ENCODE measurements at regions not wholly inside any gene's neighbourhood (a gene's known extent, or its start where the extent isn't known, plus 50 kb on each side); places are given as distances from the start of the nearest gene placed in this dataset.

DNA sequence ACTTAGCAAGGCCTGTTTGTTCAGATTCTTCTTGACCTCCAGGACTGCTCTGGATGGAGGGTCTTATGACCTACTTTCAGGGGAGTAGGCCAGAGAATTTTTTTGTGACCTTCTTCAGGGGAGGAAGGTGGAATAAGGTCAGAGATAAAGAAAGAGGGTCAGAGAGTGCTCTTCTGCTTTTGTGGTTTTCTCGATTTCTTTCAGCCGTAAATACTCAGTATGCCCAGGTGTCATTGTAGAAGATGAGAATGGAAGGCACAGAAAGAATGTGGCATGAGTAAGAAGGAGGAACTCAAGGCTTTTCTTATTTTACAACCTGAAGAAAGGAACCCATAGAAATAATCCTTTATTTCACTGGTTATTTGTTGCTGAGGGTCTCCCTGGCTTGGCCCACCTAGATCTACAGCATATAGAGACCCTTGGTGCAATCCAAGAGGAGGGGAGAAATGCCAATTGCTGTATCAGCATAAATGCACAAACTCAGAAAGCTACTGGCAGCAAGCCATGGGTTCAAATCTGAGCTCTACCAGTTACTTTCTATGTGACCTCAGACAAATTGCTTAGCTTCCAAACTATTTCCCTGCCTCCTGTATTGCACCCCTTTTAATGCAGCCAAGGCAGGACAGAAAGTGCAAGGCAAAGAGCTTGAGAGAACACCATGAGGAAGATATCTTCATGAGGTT, 68.0 kb downstream of the OLIG3 start:
- no peak for TF ChIP-seq CSDC2 (CRISPR knock-in tag; IDR thresholded peaks at IDR 0.05)
- no peak for TF ChIP-seq TCF4 (CRISPR knock-in tag; IDR thresholded peaks at IDR 0.05; ENCODE audit: borderline replicate concordance)
- TF ChIP-seq PATZ1 (CRISPR knock-in tag; IDR thresholded peaks at IDR 0.05; ENCODE audit: borderline replicate concordance): no peak
- no peak for TF ChIP-seq RARB (CRISPR knock-in tag; IDR thresholded peaks at IDR 0.05)
- TF ChIP-seq CREB5 (CRISPR knock-in tag; IDR thresholded peaks at IDR 0.05; ENCODE audit: low read depth): no peak
- no peak for TF ChIP-seq ZFP3 (CRISPR knock-in tag; IDR thresholded peaks at IDR 0.05)
- no peak for TF ChIP-seq ZC3H10 (CRISPR knock-in tag; IDR thresholded peaks at IDR 0.05)
- TF ChIP-seq, protein P1, sequence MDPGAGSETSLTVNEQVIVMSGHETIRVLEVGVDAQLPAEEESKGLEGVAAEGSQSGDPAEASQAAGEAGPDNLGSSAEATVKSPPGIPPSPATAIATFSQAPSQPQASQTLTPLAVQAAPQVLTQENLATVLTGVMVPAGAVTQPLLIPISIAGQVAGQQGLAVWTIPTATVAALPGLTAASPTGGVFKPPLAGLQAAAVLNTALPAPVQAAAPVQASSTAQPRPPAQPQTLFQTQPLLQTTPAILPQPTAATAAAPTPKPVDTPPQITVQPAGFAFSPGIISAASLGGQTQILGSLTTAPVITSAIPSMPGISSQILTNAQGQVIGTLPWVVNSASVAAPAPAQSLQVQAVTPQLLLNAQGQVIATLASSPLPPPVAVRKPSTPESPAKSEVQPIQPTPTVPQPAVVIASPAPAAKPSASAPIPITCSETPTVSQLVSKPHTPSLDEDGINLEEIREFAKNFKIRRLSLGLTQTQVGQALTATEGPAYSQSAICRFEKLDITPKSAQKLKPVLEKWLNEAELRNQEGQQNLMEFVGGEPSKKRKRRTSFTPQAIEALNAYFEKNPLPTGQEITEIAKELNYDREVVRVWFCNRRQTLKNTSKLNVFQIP (CRISPR knock-in tag; IDR thresholded peaks at IDR 0.05; ENCODE audit: borderline replicate concordance, low read depth): no peak
- TF ChIP-seq ARNTL (CRISPR knock-in tag; IDR thresholded peaks at IDR 0.05; ENCODE audit: borderline replicate concordance, low read depth): no peak
- TF ChIP-seq OSR1 (CRISPR knock-in tag; IDR thresholded peaks at IDR 0.05): no peak
- no peak for TF ChIP-seq TSHZ2 (CRISPR knock-in tag; IDR thresholded peaks at IDR 0.05)
- no peak for TF ChIP-seq ZFP30 (CRISPR knock-in tag; IDR thresholded peaks at IDR 0.05)
- no peak for TF ChIP-seq ZNF8 (CRISPR knock-in tag; IDR thresholded peaks at IDR 0.05)
- no peak for TF ChIP-seq TOX (CRISPR knock-in tag; IDR thresholded peaks at IDR 0.05; ENCODE audit: borderline replicate concordance)

Measured in SK-N-SH treated with all-trans-retinoic acid at 6 μM for 48 hours (cell line).